ENCODE measurements at regions not wholly inside any gene's neighbourhood (a gene's known extent, or its start where the extent isn't known, plus 50 kb on each side); places are given as distances from the start of the nearest gene placed in this dataset.

GRCh38 chr7:94748376-94748775 lies 92.4 kb upstream of the SGCE start:
- no peak overlapping the region for H2BK15ac ChIP-seq (ENCODE audit: low read depth, poor library complexity, severe bottlenecking)
- H3K23ac ChIP-seq (ENCODE audit: low read length in 2 of 2) = no peak overlapping the region
- no peak overlapping the region for H3K14ac ChIP-seq (ENCODE audit: low read length in 2 of 2)
- no peak overlapping the region for H3K4me2 ChIP-seq (ENCODE audit: low read length, poor library complexity, severe bottlenecking)
- no peaks in the 10 kb centered on the region for H3K36me3 ChIP-seq (ENCODE audit: control insufficient read depth in 1 of 2, insufficient read depth in 2 of 2, low read depth in 1 of 2, low read length in 2 of 2)
- no peak overlapping the region for H4K91ac ChIP-seq (ENCODE audit: low read length)
- no peak overlapping the region for H3K4me3 ChIP-seq (ENCODE audit: insufficient read depth in 1 of 2, low read depth in 1 of 2, low read length in 2 of 2)
- no peak overlapping the region for H2BK12ac ChIP-seq (ENCODE audit: low read length in 2 of 2)
- no peaks in the 10 kb centered on the region for H3K79me1 ChIP-seq (replicated peaks; ENCODE audit: low read length, poor library complexity, severe bottlenecking)
- H3K9me3 ChIP-seq (ENCODE audit: control insufficient read depth, low read length) = no peaks in the 10 kb centered on the region
- no peak overlapping the region for H2AFZ ChIP-seq (ENCODE audit: low read depth, low read length)
- DNase-seq = no peak
- H3K18ac ChIP-seq (ENCODE audit: low read depth in 1 of 2, low read length in 2 of 2) = no peak overlapping the region
- H2AK5ac ChIP-seq (ENCODE audit: low read length, severe bottlenecking) = no peak overlapping the region
- H3K4ac ChIP-seq (ENCODE audit: low read depth in 1 of 2, low read length in 2 of 2) = no peak overlapping the region
- no peaks in the 10 kb centered on the region for H3K27me3 ChIP-seq (ENCODE audit: control insufficient read depth in 1 of 2, insufficient read depth in 1 of 2, low read length in 2 of 2)
- H2BK5ac ChIP-seq (ENCODE audit: low read depth, low read length, poor library complexity, severe bottlenecking) = no peak overlapping the region
- no peak overlapping the region for H3K9ac ChIP-seq (ENCODE audit: low read length)
- H3K27ac ChIP-seq (ENCODE audit: low read length, poor library complexity, severe bottlenecking) = no peak overlapping the region
- no peaks in the 10 kb centered on the region for H3K4me1 ChIP-seq (ENCODE audit: control insufficient read depth, insufficient read depth, low read depth, low read length)
- H4K8ac ChIP-seq (ENCODE audit: low read length) = no peak overlapping the region
- H2BK120ac ChIP-seq (ENCODE audit: low read depth, low read length) = no peak overlapping the region

- H3K14ac ChIP-seq (ENCODE audit: low read length in 2 of 2) = no peak overlapping the region
- no peak overlapping the region for H3K4me2 ChIP-seq (ENCODE audit: low read length, poor library complexity, severe bottlenecking)
- H3K27me3 ChIP-seq (ENCODE audit: control insufficient read depth in 1 of 2, insufficient read depth in 1 of 2, low read length in 2 of 2) = no peaks in the 10 kb centered on the region
- no peak overlapping the region for H4K8ac ChIP-seq (ENCODE audit: low read length)
- H2BK120ac ChIP-seq (ENCODE audit: low read depth, low read length) = no peak overlapping the region
- no peaks in the 10 kb centered on the region for H3K36me3 ChIP-seq (ENCODE audit: control insufficient read depth in 1 of 2, insufficient read depth in 2 of 2, low read depth in 1 of 2, low read length in 2 of 2)
- no peaks in the 10 kb centered on the region for H3K79me1 ChIP-seq (replicated peaks; ENCODE audit: low read length, poor library complexity, severe bottlenecking)
- H3K4ac ChIP-seq (ENCODE audit: low read depth in 1 of 2, low read length in 2 of 2) = no peak overlapping the region
- no peak overlapping the region for H2AFZ ChIP-seq (ENCODE audit: low read depth, low read length)
- H3K27ac ChIP-seq (ENCODE audit: low read length, poor library complexity, severe bottlenecking) = no peak overlapping the region
- no peak overlapping the region for H2BK12ac ChIP-seq (ENCODE audit: low read length in 2 of 2)
- H3K4me1 ChIP-seq (ENCODE audit: control insufficient read depth, insufficient read depth, low read depth, low read length) = no peaks in the 10 kb centered on the region
- H3K9me3 ChIP-seq (ENCODE audit: control insufficient read depth, low read length) = peaks cover 10% of the 10 kb centered on the region
- H3K18ac ChIP-seq (ENCODE audit: low read depth in 1 of 2, low read length in 2 of 2) = no peak overlapping the region
- no peak overlapping the region for H2AK5ac ChIP-seq (ENCODE audit: low read length, severe bottlenecking)
- H2BK5ac ChIP-seq (ENCODE audit: low read depth, low read length, poor library complexity, severe bottlenecking) = no peak overlapping the region
- peak; percentile 21 for DNase-seq
- no peak overlapping the region for H3K4me3 ChIP-seq (ENCODE audit: insufficient read depth in 1 of 2, low read depth in 1 of 2, low read length in 2 of 2)
- H3K23ac ChIP-seq (ENCODE audit: low read length in 2 of 2) = no peak overlapping the region
- WGBS = no CpG with 5 or more reads among the region's 2 CpGs
- no peak overlapping the region for H4K91ac ChIP-seq (ENCODE audit: low read length)
- H2BK15ac ChIP-seq (ENCODE audit: low read depth, poor library complexity, severe bottlenecking) = no peak overlapping the region
- H3K9ac ChIP-seq (ENCODE audit: low read length) = no peak overlapping the region
Observed at GRCh38 chr7:94760446-94761100, 104.6 kb upstream of the SGCE start.

GRCh38 chr7:94761451-94761850 lies 105.5 kb upstream of the SGCE start:
- no peaks in the 10 kb centered on the region for H3K79me1 ChIP-seq (replicated peaks; ENCODE audit: low read length, poor library complexity, severe bottlenecking)
- H3K9me3 ChIP-seq (ENCODE audit: control insufficient read depth, low read length) = peaks cover 4% of the 10 kb centered on the region
- H3K27ac ChIP-seq (ENCODE audit: low read length, poor library complexity, severe bottlenecking) = no peak overlapping the region
- H3K4ac ChIP-seq (ENCODE audit: low read depth in 1 of 2, low read length in 2 of 2) = no peak overlapping the region
- no peaks in the 10 kb centered on the region for H3K4me1 ChIP-seq (ENCODE audit: control insufficient read depth, insufficient read depth, low read depth, low read length)
- no peak overlapping the region for H3K18ac ChIP-seq (ENCODE audit: low read depth in 1 of 2, low read length in 2 of 2)
- no peak overlapping the region for H2AK5ac ChIP-seq (ENCODE audit: low read length, severe bottlenecking)
- no peak for DNase-seq
- H3K27me3 ChIP-seq (ENCODE audit: control insufficient read depth in 1 of 2, insufficient read depth in 1 of 2, low read length in 2 of 2) = no peaks in the 10 kb centered on the region
- no peak overlapping the region for H4K91ac ChIP-seq (ENCODE audit: low read length)
- no peak overlapping the region for H2BK5ac ChIP-seq (ENCODE audit: low read depth, low read length, poor library complexity, severe bottlenecking)
- H2BK15ac ChIP-seq (ENCODE audit: low read depth, poor library complexity, severe bottlenecking) = no peak overlapping the region
- H4K8ac ChIP-seq (ENCODE audit: low read length) = peak overlapping the region; percentile 75
- no peak overlapping the region for H2AFZ ChIP-seq (ENCODE audit: low read depth, low read length)
- H3K4me2 ChIP-seq (ENCODE audit: low read length, poor library complexity, severe bottlenecking) = no peak overlapping the region
- no peak overlapping the region for H3K4me3 ChIP-seq (ENCODE audit: insufficient read depth in 1 of 2, low read depth in 1 of 2, low read length in 2 of 2)
- H3K36me3 ChIP-seq (ENCODE audit: control insufficient read depth in 1 of 2, insufficient read depth in 2 of 2, low read depth in 1 of 2, low read length in 2 of 2) = no peaks in the 10 kb centered on the region
- no peak overlapping the region for H3K9ac ChIP-seq (ENCODE audit: low read length)
- peak overlapping the region in 1 of 2 experiments; percentile 6 for H2BK12ac ChIP-seq (ENCODE audit: low read length in 2 of 2)
- H3K23ac ChIP-seq (ENCODE audit: low read length in 2 of 2) = no peak overlapping the region
- H2BK120ac ChIP-seq (ENCODE audit: low read depth, low read length) = no peak overlapping the region
- no peak overlapping the region for H3K14ac ChIP-seq (ENCODE audit: low read length in 2 of 2)

GRCh38 chr7:94763268-94763667 lies 107.3 kb upstream of the SGCE start:
- no peak overlapping the region for H3K4me2 ChIP-seq (ENCODE audit: low read length, poor library complexity, severe bottlenecking)
- H3K79me1 ChIP-seq (replicated peaks; ENCODE audit: low read length, poor library complexity, severe bottlenecking) = no peaks in the 10 kb centered on the region
- 0% methylated on average over 2 of the region's 3 CpGs for WGBS
- no peak overlapping the region for H2BK120ac ChIP-seq (ENCODE audit: low read depth, low read length)
- no peak for DNase-seq
- H3K4me3 ChIP-seq (ENCODE audit: insufficient read depth in 1 of 2, low read depth in 1 of 2, low read length in 2 of 2) = no peak overlapping the region
- H3K9ac ChIP-seq (ENCODE audit: low read length) = peak overlapping the region; percentile 3
- no peaks in the 10 kb centered on the region for H3K4me1 ChIP-seq (ENCODE audit: control insufficient read depth, insufficient read depth, low read depth, low read length)
- no peaks in the 10 kb centered on the region for H3K36me3 ChIP-seq (ENCODE audit: control insufficient read depth in 1 of 2, insufficient read depth in 2 of 2, low read depth in 1 of 2, low read length in 2 of 2)
- no peak overlapping the region for H3K14ac ChIP-seq (ENCODE audit: low read length in 2 of 2)
- no peak overlapping the region for H4K8ac ChIP-seq (ENCODE audit: low read length)
- no peak overlapping the region for H2BK15ac ChIP-seq (ENCODE audit: low read depth, poor library complexity, severe bottlenecking)
- no peak overlapping the region for H2BK12ac ChIP-seq (ENCODE audit: low read length in 2 of 2)
- no peak overlapping the region for H3K27ac ChIP-seq (ENCODE audit: low read length, poor library complexity, severe bottlenecking)
- H4K91ac ChIP-seq (ENCODE audit: low read length) = no peak overlapping the region
- no peaks in the 10 kb centered on the region for H3K27me3 ChIP-seq (ENCODE audit: control insufficient read depth in 1 of 2, insufficient read depth in 1 of 2, low read length in 2 of 2)
- H2AFZ ChIP-seq (ENCODE audit: low read depth, low read length) = no peak overlapping the region
- no peak overlapping the region for H2BK5ac ChIP-seq (ENCODE audit: low read depth, low read length, poor library complexity, severe bottlenecking)
- H3K23ac ChIP-seq (ENCODE audit: low read length in 2 of 2) = no peak overlapping the region
- H3K4ac ChIP-seq (ENCODE audit: low read depth in 1 of 2, low read length in 2 of 2) = no peak overlapping the region
- H2AK5ac ChIP-seq (ENCODE audit: low read length, severe bottlenecking) = no peak overlapping the region
- H3K18ac ChIP-seq (ENCODE audit: low read depth in 1 of 2, low read length in 2 of 2) = peak overlapping the region in 1 of 2 experiments; percentile 24
- peaks cover 3% of the 10 kb centered on the region for H3K9me3 ChIP-seq (ENCODE audit: control insufficient read depth, low read length)

All from mesenchymal stem cell (in vitro differentiated cells and primary cell).